ENCODE measurements at regions not wholly inside any gene's neighbourhood (a gene's known extent, or its start where the extent isn't known, plus 50 kb on each side); places are given as distances from the start of the nearest gene placed in this dataset.

GRCh38 chr10:44067432-44067831, 317.5 kb downstream of the CXCL12 start:
- Histone ChIP-seq H3K27me3 (ENCODE audit: control insufficient read depth, insufficient read depth, low read length) (peaks cover 4% of the 10 kb centered on the region), H3K36me3 (ENCODE audit: control insufficient read depth, insufficient read depth, low read length) (no peaks in the 10 kb centered on the region), H3K4me3 (ENCODE audit: low read depth, low read length) (no peak overlapping the region)
- TF ChIP-seq CTCF (IDR thresholded peaks at IDR 0.05; ENCODE audit: insufficient read depth, low read length, poor library complexity, severe bottlenecking): no peak
- no peak for DNase-seq (ENCODE audit: low read depth)

- Histone ChIP-seq H3K27me3 (ENCODE audit: control insufficient read depth, insufficient read depth, low read length) (peaks cover 4% of the 10 kb centered on the region), H3K36me3 (ENCODE audit: control insufficient read depth, insufficient read depth, low read length) (no peaks in the 10 kb centered on the region), H3K4me3 (ENCODE audit: low read depth, low read length) (no peak overlapping the region)
- TF ChIP-seq CTCF (IDR thresholded peaks at IDR 0.05; ENCODE audit: insufficient read depth, low read length, poor library complexity, severe bottlenecking): no peak
- DNase-seq (ENCODE audit: low read depth): no peak
These were observed 318.2 kb downstream of the CXCL12 start for GRCh38 chr10:44066527-44067255.

- no peak for DNase-seq (ENCODE audit: low read depth)
- no peak overlapping the region for H3K4me3 ChIP-seq (ENCODE audit: low read depth, low read length)
- H3K36me3 ChIP-seq (ENCODE audit: control insufficient read depth, insufficient read depth, low read length): no peaks in the 10 kb centered on the region
- TF ChIP-seq CTCF (IDR thresholded peaks at IDR 0.05; ENCODE audit: insufficient read depth, low read length, poor library complexity, severe bottlenecking): no peak
- peaks cover 6% of the 10 kb centered on the region for H3K27me3 ChIP-seq (ENCODE audit: control insufficient read depth, insufficient read depth, low read length)
These were observed 318.9 kb downstream of the CXCL12 start for GRCh38 chr10:44065788-44066526.

GRCh38 chr10:44064987-44065787, 319.7 kb downstream of the CXCL12 start:
- H3K4me3 ChIP-seq (ENCODE audit: low read depth, low read length): no peak overlapping the region
- TF ChIP-seq CTCF (IDR thresholded peaks at IDR 0.05; ENCODE audit: insufficient read depth, low read length, poor library complexity, severe bottlenecking): no peak
- peaks cover 3% of the 10 kb centered on the region for H3K27me3 ChIP-seq (ENCODE audit: control insufficient read depth, insufficient read depth, low read length)
- DNase-seq (ENCODE audit: low read depth): no peak
- no peaks in the 10 kb centered on the region for H3K36me3 ChIP-seq (ENCODE audit: control insufficient read depth, insufficient read depth, low read length)

- TF ChIP-seq CTCF (IDR thresholded peaks at IDR 0.05; ENCODE audit: insufficient read depth, low read length, poor library complexity, severe bottlenecking): no peak
- no peak overlapping the region for H3K4me3 ChIP-seq (ENCODE audit: low read depth, low read length)
These were observed 320.6 kb downstream of the CXCL12 start for GRCh38 chr10:44064317-44064716.

More at GRCh38 chr10:44064317-44064716, 320.6 kb downstream of the CXCL12 start:
- Histone ChIP-seq H3K36me3 (ENCODE audit: control insufficient read depth, insufficient read depth, low read length) (no peaks in the 10 kb centered on the region), H3K27me3 (ENCODE audit: control insufficient read depth, insufficient read depth, low read length) (peaks cover 3% of the 10 kb centered on the region)
- DNase-seq (ENCODE audit: low read depth): no peak

All from kidney epithelial cell (primary cell).